ENCODE measurements at regions not wholly inside any gene's neighbourhood (a gene's known extent, or its start where the extent isn't known, plus 50 kb on each side); places are given as distances from the start of the nearest gene placed in this dataset.
"Not testable (repeated sequence)": the region's sequence is repeated elsewhere in the genome, so short reads cannot be mapped to it uniquely, and the experiment has no call there.

DNA sequence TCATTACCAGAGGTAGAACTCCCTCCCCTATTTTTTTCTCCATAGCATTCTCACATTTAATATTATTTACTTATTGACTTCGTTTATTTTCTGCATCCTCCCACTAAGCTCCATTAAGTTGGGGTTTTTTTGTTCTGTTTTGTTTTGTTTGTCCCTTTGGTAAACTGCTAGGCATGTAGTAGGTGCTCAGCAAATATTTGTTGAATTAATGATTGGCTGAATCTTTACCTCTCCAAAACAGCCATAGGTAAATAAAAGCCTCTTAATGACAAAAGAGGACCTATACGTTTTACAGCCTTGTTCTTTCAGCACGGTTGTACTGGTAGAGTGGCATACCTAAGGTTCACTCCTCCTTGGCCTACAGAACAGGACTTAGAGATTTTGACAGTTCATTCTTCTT lies 52.0 kb downstream of the PRORP start:
- no peak for DNase-seq

DNA sequence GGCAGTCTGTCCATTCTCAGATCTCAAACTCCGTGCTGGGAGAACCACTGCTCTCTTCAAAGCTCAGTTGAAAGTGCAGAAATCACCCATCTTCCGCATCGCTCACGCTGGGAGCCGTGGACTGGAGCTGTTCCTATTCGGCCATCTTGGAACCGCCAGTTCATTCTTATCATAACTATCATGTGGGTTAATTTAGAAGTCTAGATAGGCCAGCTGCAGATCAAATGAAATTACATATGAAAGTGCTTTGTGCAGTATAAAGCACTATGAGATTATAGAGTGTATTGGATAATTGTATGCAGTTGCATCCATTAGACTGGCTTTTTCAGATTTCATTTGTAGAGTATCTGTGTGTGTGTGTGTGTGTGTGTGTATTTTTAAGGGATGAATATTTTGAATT lies 57.8 kb downstream of the PRORP start:
- no peak for DNase-seq

DNA sequence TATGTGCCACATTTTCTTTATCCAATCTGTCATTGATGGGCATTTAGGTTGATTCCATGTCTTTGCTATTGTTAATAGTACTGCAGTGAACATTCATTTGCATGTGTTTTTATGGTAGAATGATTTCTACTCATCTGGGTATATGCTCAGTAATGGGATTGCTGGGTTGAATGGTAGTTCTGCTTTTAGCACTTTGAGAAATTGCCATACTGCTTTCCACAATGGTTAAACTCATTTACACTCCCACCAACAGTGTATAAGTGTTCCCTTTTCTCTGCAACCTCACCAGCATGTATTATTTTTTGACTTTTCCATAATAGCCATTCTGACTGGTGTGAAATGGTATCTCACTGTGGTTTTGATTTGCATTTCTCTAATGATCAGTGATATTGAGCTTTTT lies 62.5 kb downstream of the PRORP start:
- not testable (repeated sequence) for DNase-seq

DNA sequence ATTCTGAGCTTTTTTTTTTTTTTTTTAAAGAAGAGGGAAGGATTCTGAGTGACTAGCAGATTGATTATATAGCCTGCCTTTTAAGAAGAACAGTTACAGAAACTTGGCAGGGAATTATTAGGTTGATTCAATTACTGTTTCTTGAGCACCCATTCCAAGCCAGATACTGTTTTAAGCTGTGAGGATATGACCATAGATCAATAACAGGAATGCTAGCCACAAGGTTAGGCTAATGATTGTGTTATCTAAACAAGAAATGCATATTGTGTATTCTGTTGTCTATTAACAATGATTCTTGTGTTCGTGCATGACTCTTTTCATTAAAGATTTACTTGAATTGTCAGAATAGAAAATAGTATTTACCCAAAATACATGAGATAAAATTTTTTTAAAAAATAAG lies 67.1 kb downstream of the PRORP start:
- no peak for DNase-seq

DNA sequence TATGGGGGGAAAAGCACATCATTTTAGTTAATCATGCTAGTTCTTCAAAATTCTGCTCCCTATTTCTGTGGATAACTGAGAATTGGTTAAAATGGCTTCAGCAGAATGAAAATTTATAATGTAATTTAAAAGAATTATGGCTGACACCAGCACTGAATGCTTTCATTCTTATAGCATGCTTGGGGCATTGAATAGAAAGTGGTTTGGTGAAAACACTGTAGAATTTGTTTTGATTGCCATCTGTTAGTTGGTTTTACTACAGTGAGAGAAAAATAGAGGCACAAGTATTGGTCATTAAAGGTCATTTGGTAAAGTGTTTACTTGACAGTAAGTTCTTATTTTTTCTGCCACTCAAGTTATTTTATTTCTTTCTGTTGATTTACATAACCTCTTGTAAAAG lies 70.8 kb downstream of the PRORP start:
- DNase-seq, result no peak

DNA sequence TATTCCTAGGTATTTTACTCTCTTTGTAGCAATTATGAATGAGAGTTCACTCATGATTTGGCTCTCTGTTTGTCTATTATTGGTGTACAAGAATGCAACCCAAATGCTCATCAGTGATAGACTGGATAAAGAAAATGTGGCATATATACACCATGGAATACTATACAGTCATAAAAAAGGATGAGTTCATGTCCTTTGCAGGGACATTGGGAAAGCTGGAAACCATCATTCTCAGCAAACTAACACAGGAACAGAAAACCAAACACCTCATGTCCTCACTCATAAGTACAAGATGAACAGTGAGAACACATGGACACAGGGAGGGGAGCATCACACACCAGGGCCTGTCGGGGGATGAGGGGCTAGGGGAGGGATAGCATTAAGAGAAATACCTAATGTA lies 71.8 kb downstream of the PRORP start:
- DNase-seq, result not testable (repeated sequence)

DNA sequence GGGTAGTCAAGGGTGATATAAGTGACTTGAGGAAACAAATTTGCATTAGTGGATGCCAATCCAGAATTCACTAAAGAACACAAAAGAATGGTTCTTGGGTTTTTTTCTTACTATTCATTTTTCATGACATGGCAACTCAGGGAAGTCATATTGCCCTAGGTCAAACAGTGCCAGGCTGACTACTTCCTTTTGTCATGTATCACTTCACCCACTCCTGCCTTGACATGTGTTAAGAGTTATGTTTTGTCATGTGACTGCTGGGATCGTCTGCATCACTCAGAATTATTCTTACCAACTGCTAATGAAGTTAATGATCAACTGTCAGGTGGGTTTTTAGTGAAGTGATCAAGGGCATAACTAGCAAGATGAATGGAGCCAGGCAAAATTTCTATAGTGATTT lies 74.2 kb downstream of the PRORP start:
- DNase-seq, result no peak

DNA sequence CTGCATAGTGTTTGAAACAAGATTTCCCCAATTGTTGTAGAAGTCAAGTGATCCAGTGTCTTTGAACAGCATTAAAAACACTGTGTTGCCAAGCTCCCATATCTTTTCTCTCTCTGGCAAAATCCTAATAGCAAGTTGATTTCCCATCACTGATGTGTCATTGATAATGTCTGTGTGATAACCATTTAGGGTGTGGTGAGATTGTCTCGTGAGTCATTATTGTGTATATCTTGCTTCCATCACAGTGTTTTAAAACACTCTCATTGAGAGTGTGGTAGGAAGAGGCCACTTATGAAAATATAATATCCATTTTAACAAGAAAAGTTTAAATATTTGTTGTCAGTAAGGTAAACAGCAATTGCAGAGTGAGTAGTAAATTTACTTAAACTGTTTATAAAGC lies 74.7 kb downstream of the PRORP start:
- no peak for DNase-seq

DNA sequence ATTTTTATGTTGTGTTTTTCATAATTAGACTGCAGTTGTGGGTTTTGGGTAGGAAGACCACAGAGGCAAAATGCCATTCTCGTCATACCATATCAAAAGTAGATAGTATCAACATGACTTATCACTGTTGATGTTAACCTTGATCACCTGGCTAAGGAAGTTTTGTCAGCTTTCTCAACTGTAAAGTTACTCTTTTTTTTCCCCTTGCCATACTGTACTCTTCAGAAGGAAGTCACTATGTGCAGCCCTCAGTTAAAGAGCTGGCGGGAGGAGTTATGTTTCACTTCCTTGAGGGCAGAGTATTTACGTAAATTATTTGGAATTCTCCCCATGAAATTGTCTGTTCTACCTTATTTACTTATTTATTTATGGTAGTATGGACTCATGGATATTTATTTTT lies 78.7 kb downstream of the PRORP start:
- no peak for DNase-seq

DNA sequence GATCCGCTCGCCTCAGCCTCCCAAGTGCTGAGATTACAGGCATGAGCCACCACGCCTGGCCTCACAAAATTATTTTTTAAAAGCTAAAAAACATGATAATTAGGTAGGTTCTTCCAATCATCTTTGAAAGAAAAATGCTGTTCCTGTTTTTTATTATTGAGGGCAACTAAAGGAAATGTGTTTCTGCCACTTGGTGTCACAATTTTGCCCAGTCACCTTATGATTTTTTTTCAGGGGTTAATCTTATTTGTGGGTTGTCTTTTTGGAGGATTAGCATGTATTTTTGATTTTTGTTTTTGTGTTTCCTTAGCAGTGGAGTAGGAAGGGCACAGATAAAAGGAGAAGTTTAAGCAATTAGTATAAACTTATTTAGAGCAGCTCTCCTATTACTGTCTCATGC lies 79.8 kb downstream of the PRORP start:
- no peak for DNase-seq

DNA sequence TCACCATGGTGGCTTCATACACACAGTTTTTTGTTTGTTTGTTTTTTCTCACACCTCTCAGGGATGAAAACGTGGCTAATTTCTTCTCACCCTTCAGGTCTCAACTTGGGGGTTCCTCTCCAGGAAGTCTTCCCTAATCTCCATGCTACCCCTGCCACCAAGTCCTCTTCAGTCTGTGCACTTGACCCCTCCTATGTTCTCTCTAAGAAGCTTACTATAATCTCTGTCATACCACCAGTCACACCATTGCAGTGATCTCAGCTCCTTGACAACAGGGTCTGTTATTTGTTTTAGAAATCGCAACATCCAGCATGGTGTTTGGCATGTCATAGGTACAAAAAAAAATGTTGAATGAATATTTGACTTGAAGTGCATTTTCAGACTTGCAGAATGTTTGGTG lies 83.4 kb downstream of the PRORP start:
- no peak for DNase-seq

DNA sequence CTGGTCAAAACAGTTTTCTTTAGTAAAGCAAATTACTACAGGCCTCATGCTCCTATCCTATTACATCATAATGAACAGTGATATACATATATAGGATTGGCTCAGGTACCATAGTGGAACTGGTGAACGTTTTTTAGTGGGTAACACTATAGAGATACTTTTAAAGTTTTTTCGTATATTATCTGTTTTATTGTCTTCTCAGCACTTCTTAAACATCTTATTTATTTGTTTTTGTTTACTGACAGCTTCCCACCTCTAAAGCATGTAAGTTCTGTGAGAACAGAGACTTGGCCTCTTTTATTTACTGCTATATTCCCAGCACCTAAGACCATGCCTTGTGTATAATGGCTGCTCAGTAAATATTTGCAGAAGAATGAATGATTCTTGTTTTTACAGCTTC lies 81.1 kb upstream of the PSMA6 start:
- no peak for DNase-seq

DNA sequence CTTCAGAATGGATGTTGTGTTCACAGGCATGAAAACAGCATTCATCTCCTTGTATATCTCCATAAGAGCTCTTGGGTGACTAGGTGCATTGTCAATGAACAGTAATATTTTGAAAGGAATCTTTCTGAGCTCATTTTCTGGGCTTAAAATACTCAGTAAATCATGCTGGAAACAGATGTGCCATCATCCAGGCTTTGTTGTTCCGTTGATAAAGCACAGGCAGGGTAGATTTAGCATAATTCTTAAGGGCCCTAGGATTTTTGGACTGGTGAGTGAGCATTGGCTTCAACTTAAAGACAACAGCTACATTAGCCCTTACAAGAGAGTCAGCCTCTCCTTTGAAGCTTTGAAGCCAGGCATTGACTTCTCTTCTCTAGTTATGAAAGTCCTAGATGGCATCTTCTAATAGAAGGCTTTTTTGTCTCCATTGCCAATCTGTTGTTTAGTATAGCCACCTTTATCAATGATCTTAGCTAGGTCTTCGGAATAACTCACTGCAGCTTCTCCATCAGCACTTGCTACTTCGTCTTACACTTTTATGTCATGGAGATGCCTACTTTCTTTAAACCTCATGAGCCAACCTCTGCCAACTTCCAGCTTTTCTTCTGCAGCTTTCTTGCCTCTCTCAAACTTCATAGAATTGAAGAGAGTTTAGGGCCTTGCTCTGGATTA lies 79.6 kb upstream of the PSMA6 start:
- DNase-seq, result no peak

DNA sequence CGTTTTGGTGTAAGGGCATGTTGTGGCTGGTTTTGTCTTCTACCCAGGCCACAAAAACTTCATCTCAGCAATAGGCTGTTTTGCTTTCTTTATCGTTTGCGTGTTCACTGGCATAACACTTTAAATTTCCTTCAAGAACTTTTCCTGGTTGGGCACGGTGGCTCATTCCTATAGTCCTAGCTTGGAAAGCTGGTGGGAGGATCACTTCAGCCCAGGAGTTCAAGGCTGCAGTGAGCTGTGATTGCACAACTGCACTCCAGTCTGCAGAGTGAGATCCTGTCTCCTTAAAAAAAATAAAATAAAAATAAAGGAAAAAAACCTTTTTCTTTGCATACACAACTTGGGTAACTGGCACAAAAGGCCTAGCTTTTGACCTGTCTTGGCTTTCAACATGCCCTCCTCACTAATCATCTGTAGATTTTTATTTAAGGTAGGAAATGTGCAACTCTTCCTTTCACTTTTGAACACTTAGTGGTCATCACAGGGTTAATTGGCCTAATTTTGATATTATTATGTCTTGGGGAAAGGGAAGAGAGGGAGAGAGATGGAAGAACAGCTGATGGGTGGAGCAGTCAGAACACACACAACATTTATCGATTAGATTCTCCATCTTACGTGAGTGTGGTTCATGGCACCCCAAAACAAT lies 78.9 kb upstream of the PSMA6 start:
- DNase-seq, result no peak

DNA sequence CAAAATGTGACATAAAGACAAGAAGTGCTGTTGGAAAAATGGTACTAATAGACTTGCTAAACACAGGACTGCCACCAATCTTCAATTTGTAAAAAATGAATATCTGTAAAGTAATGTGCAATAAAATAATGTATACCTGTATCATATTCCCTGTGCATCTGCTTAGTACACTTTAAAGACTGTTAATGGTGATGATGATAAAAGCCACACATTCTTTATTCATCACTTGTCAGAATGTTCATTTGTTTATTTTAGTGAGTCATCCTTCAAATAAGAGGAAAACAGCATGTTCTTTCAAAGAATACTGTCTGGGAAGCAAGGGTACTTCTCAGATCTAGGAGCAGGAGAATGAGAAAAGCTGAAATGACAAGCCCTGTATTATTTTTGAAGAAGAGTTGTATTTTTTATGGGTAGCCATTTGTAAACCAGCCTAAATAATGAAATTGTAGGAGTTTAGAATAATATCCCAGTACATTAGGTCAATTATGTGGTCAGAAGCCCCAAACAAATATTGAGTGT lies 78.3 kb upstream of the PSMA6 start:
- DNase-seq, result no peak

DNA sequence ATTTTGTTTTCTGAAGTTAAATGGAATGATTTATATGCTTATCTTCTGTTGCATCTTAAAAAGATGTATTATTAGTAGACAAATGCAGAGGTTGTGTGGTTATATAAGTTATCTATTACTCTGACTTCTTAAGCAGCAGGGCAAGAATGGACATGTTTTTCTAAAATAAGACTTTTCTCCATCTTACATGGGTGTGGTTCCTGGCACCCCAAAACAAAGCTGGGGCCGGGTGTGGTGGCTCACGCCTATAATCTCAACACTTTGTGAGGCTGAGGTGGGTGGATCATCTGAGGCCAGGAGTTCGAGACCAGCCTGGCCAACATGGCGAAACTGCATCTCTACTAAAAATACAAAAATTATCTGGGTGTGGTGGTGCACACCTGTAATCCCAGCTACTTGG lies 77.8 kb upstream of the PSMA6 start:
- not testable (repeated sequence) for DNase-seq

DNA sequence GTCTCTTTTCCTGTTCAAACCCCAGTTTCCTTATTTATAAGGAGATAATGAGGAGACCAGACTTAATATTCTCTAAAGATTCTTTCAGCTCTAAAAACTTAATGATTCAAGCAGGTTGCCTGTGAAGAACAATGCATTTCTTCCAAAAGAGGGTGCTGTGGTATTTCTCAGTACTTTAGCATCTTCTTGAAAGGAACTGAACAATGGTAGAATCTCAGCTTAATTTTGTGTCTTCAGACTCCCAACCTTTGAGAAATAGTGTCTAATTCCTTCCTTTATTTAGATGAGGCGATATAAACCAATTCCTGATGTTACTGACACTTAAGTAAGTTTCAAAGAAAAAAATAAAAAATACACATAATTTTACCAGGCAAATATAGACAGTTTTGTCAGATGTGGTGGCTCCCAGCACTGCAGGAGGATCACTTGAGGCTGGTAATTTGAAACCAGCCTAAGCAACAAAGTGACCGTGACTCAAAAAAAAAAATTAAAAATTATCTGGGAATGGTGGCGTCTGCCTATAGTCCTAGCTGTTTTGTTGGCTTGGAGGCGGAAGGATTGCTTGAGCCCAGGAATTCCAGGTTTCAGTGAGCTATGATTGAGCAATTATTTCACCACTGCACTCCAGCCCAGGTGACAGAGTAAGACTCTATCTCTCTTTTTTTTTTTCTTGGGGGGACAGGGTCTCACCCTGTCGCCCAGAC lies 76.9 kb upstream of the PSMA6 start:
- DNase-seq, result peak; percentile 45

DNA sequence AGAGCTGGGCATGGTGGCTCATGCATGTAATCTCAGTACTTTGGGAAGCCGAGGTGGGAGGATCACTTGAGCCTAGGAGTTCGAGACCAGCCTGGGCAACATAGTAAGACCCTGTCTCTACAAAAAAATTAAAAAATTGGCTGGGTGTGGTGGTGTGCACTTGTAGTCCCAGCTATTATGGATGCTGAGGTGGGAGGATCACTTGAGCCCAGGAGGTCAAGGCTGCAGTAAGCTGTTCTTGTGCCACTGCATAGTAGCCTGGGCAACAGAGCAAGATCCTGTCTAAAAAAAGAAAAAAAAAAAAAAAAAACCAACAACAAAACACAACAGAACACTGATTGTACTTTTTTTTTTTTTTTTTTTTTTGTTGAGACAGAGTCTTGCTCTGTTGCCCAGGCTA lies 74.0 kb upstream of the PSMA6 start:
- not testable (repeated sequence) for DNase-seq

DNA sequence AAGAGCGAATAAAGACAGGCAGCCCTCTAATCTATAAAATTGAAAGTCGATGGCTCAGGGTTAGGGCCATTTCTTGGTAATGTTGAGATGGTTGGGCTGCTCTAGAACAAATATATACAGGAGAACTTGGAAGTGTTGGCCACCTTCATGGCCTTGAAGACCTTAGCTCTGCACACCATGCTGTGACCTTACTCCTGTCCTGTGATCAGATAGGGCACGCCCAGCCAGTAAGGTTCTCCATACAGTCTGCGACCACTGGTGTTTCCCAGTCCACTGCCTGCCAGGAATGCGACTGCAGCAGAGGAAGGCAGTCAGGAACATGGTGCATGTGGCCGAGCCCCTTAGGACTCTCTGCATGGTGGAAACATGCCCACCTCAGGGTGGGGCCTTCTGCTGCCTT lies 73.2 kb upstream of the PSMA6 start:
- DNase-seq, result no peak

DNA sequence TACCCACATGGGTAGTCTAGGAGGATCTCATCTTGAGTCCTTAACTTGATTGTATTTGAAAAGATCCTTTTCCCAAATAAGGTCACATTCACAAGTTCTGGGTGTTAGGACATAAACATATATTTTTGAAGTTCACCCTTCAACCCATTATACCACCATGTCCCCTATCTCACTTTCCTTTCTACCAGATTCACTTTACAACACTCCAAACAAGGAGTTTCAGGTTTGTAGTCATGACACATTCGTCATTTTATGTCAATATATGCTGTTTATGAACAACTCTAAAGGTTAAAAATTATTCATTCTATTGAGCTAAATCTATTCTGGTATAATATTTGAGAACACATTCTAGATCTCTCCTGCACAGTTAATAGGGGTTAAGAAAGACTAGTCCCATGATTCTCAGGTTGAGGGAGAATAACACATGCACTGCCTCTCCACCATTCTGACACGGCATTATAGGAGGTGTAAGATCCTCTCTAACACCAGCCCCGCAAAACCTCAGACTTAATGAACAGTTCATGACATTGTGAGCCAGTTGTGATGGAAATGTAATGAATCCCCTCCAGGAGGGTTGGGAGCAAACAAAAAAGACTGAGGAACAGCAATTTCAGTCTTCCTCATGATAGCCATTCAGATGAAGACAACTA lies 72.0 kb upstream of the PSMA6 start:
- DNase-seq, result no peak

DNA sequence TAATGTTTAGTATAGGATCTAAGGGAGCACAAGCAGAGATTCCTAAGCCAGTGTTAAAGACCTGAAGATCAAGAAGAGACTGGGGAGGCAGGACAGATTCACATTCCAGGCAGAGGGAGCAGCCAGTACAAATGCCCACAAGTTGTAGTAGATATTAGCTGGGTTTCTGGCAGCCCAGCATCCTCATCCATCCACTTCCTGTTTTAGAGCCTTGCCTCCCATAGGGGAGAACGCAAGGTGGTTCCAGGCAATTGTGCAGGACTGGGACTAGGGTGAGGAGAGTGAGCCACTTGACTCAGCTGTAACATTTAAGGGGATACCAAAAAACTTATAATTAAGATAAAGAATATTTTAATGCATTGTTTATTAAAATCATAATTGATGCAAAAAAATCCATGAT lies 71.3 kb upstream of the PSMA6 start:
- DNase-seq, result no peak

DNA sequence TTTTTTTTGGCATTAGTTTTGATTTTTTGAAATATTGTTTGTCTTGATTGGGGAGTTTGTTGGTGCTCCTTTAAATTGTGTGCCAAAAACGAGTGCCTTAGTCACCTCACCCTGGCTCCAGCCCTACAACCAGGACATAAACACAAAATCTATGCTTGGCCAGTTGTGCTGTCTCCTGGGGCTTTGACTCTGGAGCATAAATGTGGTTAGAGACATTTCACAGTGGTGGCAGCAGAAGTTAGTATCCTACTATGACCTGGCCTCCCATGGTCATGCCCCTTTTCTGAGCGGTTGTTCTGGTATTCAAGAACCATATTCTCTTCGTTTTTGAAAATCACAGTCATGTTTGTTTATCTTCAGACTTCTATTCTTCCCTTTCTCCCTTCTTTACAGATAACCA lies 70.7 kb upstream of the PSMA6 start:
- no peak for DNase-seq

DNA sequence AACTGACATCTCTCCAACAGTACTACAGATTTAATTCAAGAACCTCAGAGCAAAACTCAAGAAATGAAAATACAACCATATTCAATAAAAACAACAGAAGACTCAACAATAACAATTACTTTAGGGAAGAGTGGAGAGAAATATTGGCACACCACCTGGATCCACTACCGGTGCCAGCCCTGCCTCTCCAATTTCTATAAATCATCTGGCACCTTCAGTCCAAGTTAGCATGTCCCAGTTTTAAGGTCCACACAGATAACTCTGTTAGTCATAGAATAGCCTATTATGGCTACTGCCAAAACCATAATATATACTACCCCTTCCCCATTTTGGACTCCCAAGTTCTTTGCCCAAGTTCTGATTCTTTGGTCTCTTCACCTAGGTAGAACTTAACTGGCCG lies 69.9 kb upstream of the PSMA6 start:
- no peak for DNase-seq

All from eye (tissue), 1 donor.